C4-2B (cell line): ENCODE measurements at regions not wholly inside any gene's neighbourhood (a gene's known extent, or its start where the extent isn't known, plus 50 kb on each side); places are given as distances from the start of the nearest gene placed in this dataset.

ENCODE experiments used
- H3K27ac ChIP-seq: fragments of 450-650 bp; 2 replicates; pipeline ENCODE4 v1.5.1; 2017
- ZFX ChIP-seq: fragments of 450-650 bp; IDR thresholded peaks from 2 replicates; pipeline ENCODE4 v1.6.1; 2017
- TF ChIP-seq, protein P1 (sequence below): fragments of 450-650 bp; conservative IDR thresholded peaks from 2 replicates; pipeline ENCODE4 v1.5.1; 2017; ENCODE audit warnings: mild to moderate bottlenecking

DNA sequence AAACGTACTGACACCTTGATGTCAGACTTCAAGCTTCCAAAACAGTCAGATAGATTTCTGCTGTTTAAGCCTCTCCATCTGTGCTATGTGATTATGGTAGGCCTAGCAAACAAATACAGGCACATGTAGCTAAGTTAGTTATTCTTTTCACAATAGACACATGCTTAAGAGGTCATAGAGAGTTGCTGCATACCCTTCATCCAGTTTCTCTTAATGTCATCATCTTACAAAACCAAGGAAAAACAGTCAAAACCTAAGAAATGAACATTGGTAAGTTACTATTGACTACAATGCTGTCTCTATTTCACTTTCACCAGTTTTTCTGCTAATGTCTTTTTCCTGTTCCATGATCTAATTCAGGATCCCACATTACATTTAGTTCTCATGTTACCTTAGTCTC, 946.8 kb downstream of the TUSC7 start:
- no peak overlapping the region for H3K27ac ChIP-seq
- TF ChIP-seq ZFX = no peak
- TF ChIP-seq, protein P1, sequence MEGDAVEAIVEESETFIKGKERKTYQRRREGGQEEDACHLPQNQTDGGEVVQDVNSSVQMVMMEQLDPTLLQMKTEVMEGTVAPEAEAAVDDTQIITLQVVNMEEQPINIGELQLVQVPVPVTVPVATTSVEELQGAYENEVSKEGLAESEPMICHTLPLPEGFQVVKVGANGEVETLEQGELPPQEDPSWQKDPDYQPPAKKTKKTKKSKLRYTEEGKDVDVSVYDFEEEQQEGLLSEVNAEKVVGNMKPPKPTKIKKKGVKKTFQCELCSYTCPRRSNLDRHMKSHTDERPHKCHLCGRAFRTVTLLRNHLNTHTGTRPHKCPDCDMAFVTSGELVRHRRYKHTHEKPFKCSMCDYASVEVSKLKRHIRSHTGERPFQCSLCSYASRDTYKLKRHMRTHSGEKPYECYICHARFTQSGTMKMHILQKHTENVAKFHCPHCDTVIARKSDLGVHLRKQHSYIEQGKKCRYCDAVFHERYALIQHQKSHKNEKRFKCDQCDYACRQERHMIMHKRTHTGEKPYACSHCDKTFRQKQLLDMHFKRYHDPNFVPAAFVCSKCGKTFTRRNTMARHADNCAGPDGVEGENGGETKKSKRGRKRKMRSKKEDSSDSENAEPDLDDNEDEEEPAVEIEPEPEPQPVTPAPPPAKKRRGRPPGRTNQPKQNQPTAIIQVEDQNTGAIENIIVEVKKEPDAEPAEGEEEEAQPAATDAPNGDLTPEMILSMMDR = no peak

GRCh38 chr3:117657278-117657677, 947.7 kb downstream of the TUSC7 start:
- TF ChIP-seq ZFX = no peak
- TF ChIP-seq, protein P1 = no peak
- H3K27ac ChIP-seq = no peak overlapping the region

GRCh38 chr3:117660941-117661817, 951.6 kb downstream of the TUSC7 start:
- TF ChIP-seq ZFX = no peak
- TF ChIP-seq, protein P1 = no peak
- H3K27ac ChIP-seq = no peak overlapping the region

DNA sequence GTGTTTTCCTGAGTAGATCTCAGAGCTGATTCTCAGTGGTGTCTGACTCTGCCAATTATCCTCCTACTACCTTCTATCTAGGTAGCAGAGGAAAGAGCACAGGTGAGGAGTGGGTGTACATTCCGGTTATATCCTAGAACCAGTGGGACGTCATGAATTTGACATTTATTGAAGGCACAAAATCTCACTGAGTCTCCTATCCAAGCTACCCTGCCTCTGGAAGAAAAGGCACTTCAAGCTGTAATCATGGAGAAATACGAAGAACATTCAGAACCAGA, 952.2 kb downstream of the TUSC7 start:
- no peak overlapping the region for H3K27ac ChIP-seq
- TF ChIP-seq, protein P1 = no peak

GRCh38 chr3:117665296-117665695, 955.7 kb downstream of the TUSC7 start:
- no peak for TF ChIP-seq ZFX
- TF ChIP-seq, protein P1 = no peak
- no peak overlapping the region for H3K27ac ChIP-seq

GRCh38 chr3:117666325-117666724, 956.7 kb downstream of the TUSC7 start:
- TF ChIP-seq, protein P1 = no peak
- no peak for TF ChIP-seq ZFX

DNA sequence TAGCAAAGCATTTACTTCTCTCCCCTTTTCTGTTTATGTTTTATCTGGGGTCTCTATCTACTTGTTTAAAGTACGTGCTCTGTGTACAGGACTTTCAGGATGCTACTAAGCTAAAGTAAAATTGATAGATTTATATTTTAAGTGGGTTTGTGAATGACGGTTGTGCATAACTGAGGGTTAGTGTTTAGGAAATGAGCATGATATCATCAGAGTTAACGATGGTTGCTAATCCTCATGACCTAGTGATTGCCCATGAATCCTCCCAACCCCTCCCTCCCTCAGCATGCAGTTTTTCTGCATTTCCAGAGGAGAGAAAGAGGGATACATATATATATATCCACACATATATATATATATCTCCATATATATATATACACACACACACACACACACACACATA, 957.2 kb downstream of the TUSC7 start:
- no peak for TF ChIP-seq ZFX
- H3K27ac ChIP-seq = no peak overlapping the region

More at GRCh38 chr3:117666325-117666724, 956.7 kb downstream of the TUSC7 start:
- no peak overlapping the region for H3K27ac ChIP-seq

DNA sequence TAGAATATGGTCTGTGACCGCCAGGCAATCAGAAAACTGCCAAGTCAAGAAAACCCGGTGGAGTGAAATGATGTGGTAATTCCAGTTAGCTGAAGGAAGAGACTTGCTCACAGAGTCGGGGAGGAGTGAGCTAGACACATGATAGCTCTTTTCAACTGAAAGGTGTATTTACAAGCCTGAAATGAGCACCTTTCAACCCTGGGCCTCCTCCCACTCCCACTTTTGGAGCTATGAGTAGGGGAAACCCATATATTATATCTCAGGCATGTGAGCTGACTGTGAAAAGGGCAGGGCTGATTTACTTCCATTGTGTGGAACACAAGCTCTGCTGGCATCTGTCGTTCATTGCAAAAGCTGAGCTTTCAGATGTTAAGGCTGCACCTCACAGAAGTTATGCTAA, 960.2 kb downstream of the TUSC7 start:
- H3K27ac ChIP-seq = no peak overlapping the region
- no peak for TF ChIP-seq ZFX
- TF ChIP-seq, protein P1 = no peak
